Mucosa of gallbladder (tissue), 1 donor: ENCODE measurements at regions not wholly inside any gene's neighbourhood (a gene's known extent, or its start where the extent isn't known, plus 50 kb on each side); places are given as distances from the start of the nearest gene placed in this dataset.
"Not testable (repeated sequence)": the region's sequence is repeated elsewhere in the genome, so short reads cannot be mapped to it uniquely, and the experiment has no call there.

Experiments used
- DNase-seq: peaks from one replicate; pipeline ENCODE4 v3.0.0-alpha.2; 2020; ENCODE audit warnings: low spot score
- donor health status: DM: no; HTN: no; CAD: no.

- DNase-seq = not testable (repeated sequence)
These were observed 1275.4 kb upstream of the TPTE start for GRCh38 chr21:9246010-9246409.

- DNase-seq = peak; percentile 11
These were observed 1274.7 kb upstream of the TPTE start for GRCh38 chr21:9246481-9247289.

- not testable (repeated sequence) for DNase-seq
These were observed 1274.1 kb upstream of the TPTE start for GRCh38 chr21:9247290-9247613.

- peak; percentile 9 for DNase-seq
These were observed 1273.6 kb upstream of the TPTE start for GRCh38 chr21:9247616-9248317.
